CD4-positive, alpha-beta T cell treated with Interleukin-4 for 4 hours (primary cell): ENCODE measurements at regions not wholly inside any gene's neighbourhood (a gene's known extent, or its start where the extent isn't known, plus 50 kb on each side); places are given as distances from the start of the nearest gene placed in this dataset.
"Not testable (repeated sequence)": the region's sequence is repeated elsewhere in the genome, so short reads cannot be mapped to it uniquely, and the experiment has no call there.

Experiments
- DNase-seq: peaks from one replicate; pipeline ENCODE4 v3.0.0-alpha.2; 2020

DNA sequence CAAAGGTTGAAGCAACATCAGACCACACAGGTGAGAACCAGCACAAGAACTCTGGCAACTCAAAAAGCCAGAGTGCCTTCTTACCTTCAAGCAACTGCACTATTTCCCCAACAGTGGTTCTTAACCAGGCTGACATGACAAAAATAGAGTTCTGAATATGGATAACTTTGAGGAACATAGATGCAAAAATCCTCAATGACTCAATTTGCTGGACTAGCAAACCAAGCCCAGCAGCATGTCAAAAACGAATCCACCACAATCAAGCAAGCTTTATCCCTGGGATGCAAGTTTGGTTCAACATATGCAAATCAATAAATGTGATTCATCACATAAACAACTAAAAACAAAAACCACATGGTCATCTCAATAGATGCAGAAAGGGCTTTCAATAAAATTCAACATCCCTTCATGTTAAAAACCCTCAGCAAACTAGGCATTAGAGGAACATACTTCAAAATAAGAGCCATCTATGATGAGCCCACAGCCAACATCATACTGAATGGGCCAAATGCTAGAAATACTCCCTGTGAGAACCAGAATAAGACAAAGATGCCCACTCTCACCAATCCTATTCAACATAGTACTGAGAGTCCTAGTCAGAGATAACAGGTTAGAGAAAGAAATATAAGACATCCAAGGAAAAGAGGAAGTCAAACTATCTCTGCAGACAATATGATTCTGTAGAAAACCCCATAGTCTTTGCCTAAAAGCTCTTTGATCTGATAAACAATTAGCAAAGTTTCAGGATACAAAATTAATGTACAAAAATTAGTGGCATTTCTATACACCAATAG is 110.5 kb upstream of the NBPF19 start:
- DNase-seq: not testable (repeated sequence)

DNA sequence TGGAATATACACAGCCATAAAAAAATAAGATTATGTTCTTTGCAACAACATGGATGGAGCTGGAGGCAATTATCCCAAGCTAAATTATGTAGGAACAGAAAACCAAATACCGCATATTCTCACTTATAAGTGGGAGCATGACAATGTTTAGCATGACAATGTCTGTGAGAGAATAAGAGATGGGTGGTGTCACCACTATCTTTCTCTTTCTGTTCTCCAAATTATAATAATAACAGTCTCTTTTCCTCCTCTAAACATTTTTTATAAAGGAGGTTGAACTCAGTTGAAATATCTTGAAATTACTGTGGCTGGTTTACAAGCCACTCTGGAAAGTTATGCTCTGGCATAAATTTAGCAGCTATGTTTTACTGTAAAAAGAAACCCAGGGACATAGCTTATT is 108.4 kb upstream of the NBPF19 start:
- DNase-seq: not testable (repeated sequence)

DNA sequence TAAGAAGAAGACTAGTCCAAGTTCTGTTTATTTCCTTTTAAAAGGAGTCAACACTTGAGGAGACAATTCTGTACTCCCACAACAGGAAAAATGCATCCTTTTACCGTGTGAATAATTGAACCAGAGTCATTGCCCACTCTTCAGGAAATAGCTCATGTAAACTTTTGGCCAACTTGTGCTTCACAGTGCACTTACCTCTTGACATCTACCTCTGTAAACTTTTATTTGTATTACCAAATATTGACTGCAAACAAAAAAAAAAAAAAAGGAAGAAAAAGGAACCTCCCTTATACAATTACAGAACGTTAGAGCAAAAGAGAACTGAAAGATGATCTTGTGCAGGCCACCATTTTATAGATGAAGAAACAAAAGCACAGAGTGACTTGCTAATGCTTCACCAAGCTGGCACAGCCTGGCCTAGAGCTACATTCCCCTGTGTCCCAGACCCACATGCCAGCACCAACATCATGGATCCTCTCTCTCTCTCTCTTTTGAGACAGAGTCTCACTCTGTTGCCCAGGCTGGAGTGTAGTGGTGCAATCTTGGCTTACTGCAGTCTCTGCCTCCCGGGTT is 107.3 kb upstream of the NBPF19 start:
- not testable (repeated sequence) for DNase-seq

- DNase-seq: not testable (repeated sequence)
These were observed 106.5 kb upstream of the NBPF19 start for GRCh38 chr1:149368337-149368736.

GRCh38 chr1:149369081-149369480 is 105.8 kb upstream of the NBPF19 start:
- not testable (repeated sequence) for DNase-seq

DNA sequence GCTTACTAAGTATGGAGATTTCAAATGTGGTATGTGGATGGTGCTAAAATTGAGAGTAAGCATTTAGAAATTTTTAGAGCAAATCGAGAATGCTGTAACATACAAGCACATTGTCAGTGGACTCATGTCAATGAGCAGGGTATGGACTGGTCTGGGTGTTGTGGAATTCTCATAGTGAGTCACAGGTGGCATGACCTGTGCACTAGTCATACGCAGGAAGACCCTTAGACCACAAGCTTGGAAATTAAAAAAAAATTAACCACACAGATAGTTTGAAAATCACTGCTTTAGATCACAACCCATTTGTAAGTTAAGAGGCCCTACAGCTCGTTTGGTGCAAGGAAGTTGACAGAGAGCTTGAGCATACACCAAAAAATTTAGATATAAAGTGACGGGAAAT is 102.9 kb upstream of the NBPF19 start:
- peak; percentile 13 for DNase-seq

DNA sequence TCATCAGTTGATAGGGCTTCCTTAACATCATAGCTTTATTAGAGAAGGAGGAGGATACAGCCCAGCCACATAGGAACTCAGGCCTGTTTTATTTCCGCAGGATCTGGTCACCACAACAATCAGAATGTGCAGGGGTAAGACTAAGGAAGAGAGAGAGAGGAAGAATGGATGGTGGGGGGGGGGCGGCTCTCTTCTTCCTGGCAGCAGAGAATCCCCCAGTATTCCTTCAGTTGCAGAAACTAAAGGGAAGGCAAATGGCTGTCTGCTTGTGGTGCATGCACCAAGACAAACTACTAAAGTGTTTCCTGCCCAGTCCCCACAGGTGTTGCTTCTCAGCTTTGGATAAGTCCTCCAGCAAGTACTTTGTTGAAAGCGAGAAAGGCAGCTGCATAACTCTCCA is 96.4 kb upstream of the NBPF19 start:
- DNase-seq: not testable (repeated sequence)

- peak; percentile 51 for DNase-seq
These were observed 84.5 kb upstream of the NBPF19 start for GRCh38 chr1:149390173-149390926.

GRCh38 chr1:149390931-149391330 is 83.9 kb upstream of the NBPF19 start:
- not testable (repeated sequence) for DNase-seq

DNA sequence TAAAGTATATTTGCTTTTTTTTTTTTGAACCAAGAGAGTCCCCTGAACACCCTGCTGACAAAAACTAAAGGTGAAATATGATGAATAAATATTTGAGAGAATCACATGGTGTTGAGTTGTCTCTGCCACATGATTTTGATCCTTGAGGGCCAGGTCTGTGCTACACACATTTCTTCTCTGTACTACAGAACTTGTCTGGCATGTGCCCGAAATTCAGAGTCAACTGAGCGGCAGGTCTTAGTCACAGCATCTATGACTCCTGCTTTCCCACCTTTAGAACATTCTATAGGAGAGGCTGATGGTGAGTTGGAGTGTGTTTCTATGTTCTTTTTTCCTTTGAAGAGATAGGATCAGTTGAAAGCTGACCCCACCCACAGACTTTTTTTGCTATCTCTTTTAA is 79.0 kb upstream of the NBPF19 start:
- DNase-seq: peak; percentile 5

GRCh38 chr1:149398527-149398926 is 76.3 kb upstream of the NBPF19 start:
- DNase-seq: not testable (repeated sequence)

- not testable (repeated sequence) for DNase-seq
These were observed 66.4 kb upstream of the NBPF19 start for GRCh38 chr1:149408404-149408803.

DNA sequence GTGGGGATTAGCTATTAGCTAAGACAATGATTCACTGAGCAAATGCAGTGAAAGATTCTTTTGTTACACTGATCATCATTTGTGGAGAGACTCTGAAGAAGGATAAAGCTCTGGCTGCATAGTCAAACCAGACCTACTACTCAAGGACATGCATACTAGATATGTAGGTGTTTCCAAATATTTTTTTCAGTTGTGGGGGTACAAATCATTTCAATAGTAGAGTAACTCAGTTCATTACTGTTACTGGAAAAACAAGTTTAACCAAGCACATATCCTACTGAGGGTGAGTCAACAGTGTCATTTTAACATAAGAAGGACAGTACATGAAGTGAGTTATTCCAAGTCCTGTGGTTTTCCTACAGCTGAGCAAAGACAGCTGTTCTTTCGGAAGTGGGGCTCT is 59.5 kb upstream of the NBPF19 start:
- DNase-seq: not testable (repeated sequence)

GRCh38 chr1:149418782-149419181 is 56.1 kb upstream of the NBPF19 start:
- DNase-seq: not testable (repeated sequence)

DNA sequence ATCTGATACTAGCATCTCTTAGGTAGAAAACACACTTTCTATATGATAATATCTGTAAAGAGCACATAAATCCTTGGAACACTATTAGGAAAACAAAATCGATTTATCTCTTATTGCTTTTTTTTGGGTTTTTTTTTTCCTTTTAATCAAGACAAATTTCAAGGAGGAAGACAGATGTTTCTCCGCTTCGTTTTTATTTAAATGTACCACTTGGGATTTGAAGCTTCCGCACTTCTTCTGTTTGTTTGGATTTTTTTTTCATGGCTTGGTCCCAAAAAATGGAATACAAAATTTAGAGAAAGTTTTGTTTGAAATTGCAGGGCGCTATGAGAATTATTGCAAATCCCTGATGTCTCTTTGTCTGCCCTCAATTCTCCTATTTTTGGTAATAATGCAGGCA is 51.7 kb upstream of the NBPF19 start:
- not testable (repeated sequence) for DNase-seq
